NB4 (cell line): ENCODE measurements at regions not wholly inside any gene's neighbourhood (a gene's known extent, or its start where the extent isn't known, plus 50 kb on each side); places are given as distances from the start of the nearest gene placed in this dataset.

Experiments
- CTCF ChIP-seq: IDR thresholded peaks from one replicate; pipeline ENCODE4 v1.5.1; 2012; ENCODE audit warnings: low read depth, low read length
- MAX ChIP-seq: IDR thresholded peaks from 2 replicates; pipeline ENCODE4 v1.6.1; 2011; ENCODE audit warnings: low read depth, low read length
- POLR2A ChIP-seq: IDR thresholded peaks from 2 replicates; pipeline ENCODE4 v1.6.1; 2011; ENCODE audit warnings: mild to moderate bottlenecking; ENCODE audit not compliant: insufficient read length; ENCODE audit errors: extremely low read depth

GRCh38 chr2:205898744-205899143 lies 187.2 kb downstream of the INO80D start:
- no peak for TF ChIP-seq CTCF
- TF ChIP-seq POLR2A = no peak
- no peak for TF ChIP-seq MAX
